GM19463 (cell line): ENCODE measurements at regions not wholly inside any gene's neighbourhood (a gene's known extent, or its start where the extent isn't known, plus 50 kb on each side); places are given as distances from the start of the nearest gene placed in this dataset.

Experiments used
- ATAC-seq: cut with Tn5 transposase; IDR thresholded peaks from one replicate; pipeline ENCODE4 v1.9.1; 2021; ENCODE audit warnings: mild to moderate bottlenecking, moderate library complexity; ENCODE audit not compliant: unreplicated experiment

GRCh38 chr10:63735305-63735704 lies 214.1 kb downstream of the REEP3 start:
- no peak for ATAC-seq

- ATAC-seq = no peak
Observed at GRCh38 chr10:63738410-63738809, 217.2 kb downstream of the REEP3 start.

- ATAC-seq = no peak
Observed at GRCh38 chr10:63744060-63744941, 223.1 kb downstream of the REEP3 start.

GRCh38 chr10:63749915-63750314 lies 228.7 kb downstream of the REEP3 start:
- ATAC-seq = no peak

DNA sequence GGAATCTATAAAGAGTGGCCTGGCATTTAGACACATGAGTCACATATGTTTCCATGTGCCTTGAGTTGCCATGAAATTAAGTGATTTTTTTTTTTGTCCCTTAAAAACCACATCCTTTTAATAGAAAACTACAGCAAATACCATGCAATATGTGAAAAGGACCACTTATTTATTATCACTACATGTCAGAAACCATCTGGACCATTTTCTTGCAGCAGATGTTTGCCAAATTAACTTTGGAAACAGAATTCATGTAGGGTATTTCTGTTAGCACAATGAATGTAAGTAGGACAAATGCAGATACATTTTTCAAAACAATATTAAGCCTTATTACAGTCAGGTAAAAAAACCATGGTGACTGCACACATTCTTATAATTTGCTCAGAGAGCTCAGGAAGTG lies 230.6 kb downstream of the REEP3 start:
- ATAC-seq = no peak

DNA sequence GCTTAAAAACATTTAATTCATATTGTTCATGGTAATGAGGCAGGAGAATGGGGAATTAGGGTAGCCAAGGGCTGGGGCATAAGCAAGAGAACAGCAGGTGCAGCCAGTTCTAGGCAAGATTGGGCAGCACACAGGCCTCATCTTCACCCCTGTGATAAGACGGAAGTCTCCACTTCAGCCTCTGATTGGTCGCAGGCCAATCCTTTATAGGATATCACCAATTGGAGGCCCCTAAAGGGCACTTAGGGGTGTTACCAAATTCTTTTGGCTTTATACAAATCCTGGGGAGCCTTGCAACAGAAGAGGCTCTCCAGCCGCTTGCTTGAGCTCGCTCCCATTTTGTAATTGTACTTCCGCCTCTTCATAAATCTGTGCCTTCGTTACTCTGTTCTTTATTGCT lies 231.1 kb downstream of the REEP3 start:
- ATAC-seq = no peak

DNA sequence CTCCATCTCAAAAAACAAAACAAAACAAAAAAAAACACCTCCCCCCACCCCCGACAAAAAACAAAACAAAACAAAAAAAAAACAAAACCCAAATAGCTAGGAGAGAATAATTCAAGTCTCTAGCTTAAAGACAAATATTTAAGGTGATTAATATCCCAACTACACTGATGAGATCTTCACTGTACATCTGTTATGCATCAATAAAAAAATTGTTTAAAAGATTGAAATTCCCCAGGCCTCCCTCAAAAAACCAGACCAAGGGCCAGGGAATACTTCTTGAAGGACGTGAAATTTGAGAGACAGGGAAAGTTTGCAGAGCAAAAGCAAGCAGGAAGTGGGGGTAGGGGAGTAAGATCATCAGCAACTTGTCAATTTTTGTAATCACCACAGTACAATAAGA lies 232.6 kb downstream of the REEP3 start:
- no peak for ATAC-seq

GRCh38 chr10:63755441-63755840 lies 234.2 kb downstream of the REEP3 start:
- ATAC-seq = no peak

DNA sequence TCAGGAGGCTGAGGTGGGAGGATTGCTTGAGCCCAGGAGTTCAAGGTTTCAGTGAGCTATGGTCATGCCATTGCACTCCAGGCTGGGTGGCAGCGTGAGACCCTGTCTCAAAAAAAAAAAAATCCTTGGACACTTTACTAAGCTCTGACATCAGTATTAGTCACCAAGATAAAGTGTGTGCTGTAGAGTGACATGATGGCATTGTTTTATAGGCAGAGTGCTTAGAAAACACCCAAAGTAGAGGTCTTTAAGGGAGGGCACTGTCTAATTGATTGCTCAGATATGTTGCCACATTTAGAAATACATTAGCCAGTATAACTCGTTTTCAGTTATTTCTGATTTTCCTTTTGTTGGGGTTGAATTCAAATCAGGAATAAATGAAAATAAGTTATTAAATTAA lies 235.9 kb downstream of the REEP3 start:
- ATAC-seq = no peak

GRCh38 chr10:63758080-63758479 lies 236.9 kb downstream of the REEP3 start:
- ATAC-seq = no peak

DNA sequence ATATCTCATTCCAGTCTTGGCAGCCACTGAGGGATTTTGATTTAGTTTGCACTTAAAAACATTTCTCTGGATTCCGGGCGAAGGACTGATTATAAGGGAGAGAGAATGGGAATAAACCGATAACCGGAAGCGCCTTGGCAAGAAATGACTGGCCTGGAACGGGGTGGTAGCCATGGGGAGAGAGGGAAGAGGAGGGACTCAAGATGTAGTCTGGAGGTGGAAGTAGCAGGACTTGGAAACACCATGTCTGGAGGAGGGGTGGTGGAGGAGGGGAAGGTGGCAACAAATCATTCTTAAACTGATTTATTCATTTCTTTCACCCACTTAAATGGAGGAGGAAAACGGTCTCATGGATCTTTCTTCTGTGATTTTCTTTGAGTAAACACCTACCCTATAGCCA lies 238.1 kb downstream of the REEP3 start:
- no peak for ATAC-seq

- no peak for ATAC-seq
Observed at GRCh38 chr10:63760034-63760707, 239.0 kb downstream of the REEP3 start.

GRCh38 chr10:63760708-63761047 lies 239.5 kb downstream of the REEP3 start:
- no peak for ATAC-seq

DNA sequence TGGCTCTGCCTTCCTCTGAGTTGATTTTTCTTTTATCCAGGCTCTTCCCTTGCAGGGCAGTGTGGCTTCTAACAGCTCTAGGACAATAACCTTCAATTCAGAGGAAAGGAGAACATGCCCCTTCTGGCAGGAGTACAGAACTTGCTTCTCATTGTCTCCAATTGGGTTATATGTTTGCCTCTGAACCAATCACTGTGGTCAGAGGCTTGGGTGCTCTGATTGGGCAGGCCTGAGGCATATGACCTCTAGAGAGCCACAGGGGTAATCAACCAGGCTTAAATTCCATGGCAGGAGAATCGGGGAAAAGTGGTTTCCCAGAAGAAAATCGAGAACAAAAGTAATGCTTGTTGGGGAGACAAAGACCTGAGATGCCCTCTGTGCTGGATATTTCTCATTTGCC lies 240.0 kb downstream of the REEP3 start:
- ATAC-seq = no peak

- ATAC-seq = no peak
Observed at GRCh38 chr10:63763744-63764143, 242.5 kb downstream of the REEP3 start.

DNA sequence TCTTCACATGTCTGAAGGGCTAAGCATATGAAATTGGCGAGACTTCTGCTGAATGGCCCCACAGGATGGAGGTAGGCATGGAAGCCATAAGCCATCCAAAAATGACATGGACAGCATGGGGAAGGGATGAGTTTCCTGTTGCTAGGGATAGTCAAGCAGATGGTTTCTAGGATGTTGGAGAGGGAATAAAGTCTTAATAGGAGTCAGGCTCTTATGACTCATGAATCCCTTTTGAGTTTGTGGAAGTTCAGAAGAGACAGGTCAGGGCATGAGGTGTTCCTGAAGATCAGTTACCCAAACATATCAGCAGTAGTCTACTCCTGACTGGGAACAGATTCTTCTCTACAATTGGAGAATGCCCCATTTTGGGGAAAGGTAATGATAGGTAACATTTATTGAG lies 243.9 kb downstream of the REEP3 start:
- ATAC-seq = no peak

DNA sequence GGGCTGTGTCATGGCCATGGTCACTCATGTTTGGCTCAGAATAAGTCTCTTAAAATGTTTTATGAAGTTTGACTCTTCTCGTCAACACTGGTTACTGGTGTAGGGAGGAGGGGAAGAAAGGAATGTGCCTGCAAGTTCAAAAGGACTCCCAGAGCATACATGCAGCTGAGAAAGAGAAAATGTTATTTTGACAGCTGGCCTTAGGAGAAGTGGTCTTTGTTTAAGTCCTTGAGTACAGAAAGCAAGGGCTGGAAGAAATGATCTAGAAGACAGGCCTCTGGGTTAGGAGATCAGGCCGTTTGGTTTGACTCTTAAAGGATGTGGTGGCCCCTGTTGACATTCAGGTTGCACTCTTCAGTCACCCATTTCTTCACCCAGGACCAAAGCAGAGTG lies 245.5 kb downstream of the REEP3 start:
- no peak for ATAC-seq

DNA sequence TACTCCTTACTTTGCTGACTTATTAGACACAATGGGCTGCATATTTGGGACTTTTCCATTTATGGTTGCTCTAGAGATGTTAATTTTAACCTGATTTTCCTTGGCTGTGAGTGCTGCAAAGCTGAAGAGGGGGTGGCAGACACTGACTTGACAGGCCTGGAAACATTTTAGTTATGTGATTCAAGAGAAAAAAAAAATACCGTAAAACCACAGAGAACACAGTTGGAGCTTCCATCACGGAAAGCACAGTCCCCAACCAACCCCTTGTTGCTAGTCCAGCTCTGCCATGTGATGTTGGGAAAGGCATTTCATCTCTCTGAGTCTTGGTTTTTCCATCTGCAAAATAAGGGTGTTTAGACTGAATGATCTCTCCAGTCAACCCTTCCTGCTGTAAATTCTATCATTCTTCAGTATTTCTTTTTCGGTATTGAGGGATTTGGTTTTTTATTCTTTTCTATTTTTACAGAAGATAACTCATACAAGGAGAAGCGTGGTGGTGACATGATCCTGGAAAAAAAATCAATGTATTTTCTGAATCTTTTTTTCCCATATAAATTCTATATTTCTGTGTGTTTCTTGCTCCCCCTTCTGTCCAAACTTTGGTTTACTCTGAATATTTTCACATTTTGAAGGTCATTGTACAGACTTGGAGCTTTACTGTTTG lies 246.1 kb downstream of the REEP3 start:
- ATAC-seq = no peak

- ATAC-seq = no peak
Observed at GRCh38 chr10:63769367-63769766, 248.2 kb downstream of the REEP3 start.

DNA sequence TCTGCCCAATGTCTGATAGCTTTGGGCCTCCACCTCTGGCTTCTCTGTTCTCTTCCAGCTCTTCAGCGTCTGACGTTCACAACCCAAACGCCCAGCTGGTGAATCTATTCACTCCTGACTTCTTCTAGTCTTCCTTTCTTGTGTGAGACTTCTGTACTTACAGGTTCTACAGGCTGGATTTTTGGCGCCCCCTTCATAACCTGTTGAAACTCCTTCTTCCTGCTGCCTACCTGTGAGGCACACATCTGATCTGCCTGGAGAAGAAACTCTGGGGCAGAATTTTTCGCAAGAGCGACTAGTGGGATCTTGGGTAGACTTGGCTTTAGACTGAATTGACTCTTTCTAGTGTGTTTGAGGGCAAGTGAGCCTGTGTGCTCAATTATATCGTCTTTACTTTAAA lies 249.3 kb downstream of the REEP3 start:
- no peak for ATAC-seq

DNA sequence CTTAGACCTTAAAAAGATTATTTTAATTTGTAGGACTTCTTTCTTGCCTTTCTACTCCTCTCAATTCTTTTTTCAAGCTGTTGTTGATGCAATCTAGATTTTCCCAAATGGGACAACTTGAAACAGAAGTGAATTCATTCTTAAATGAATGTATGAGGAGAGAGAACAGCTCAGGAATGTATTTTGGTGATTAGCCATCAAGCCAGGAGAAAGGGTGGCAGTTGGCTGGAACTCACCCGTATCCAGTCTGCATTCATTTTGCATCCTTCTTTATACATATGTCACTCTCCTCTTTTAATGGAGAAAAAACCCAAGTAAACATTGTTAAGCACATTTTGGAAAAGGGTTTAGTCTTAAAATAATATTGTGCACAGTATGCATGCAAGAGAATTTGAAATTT lies 251.3 kb downstream of the REEP3 start:
- ATAC-seq = no peak

GRCh38 chr10:63773106-63773505 lies 251.9 kb downstream of the REEP3 start:
- ATAC-seq = no peak
